Naive thymus-derived CD4-positive, alpha-beta T cell (primary cell): ENCODE measurements at regions not wholly inside any gene's neighbourhood (a gene's known extent, or its start where the extent isn't known, plus 50 kb on each side); places are given as distances from the start of the nearest gene placed in this dataset.

ENCODE experiments used
- ATAC-seq: fragments of 150-1000 bp; cut with Tn5 transposase; 2 replicates; pipeline ENCODE4 v1.10.0; 2021; ENCODE audit warnings: mild to moderate bottlenecking, moderate library complexity
- CTCF ChIA-PET: fragments of 350-600 bp; sonication (Branson Sonifier 250); formaldehyde crosslinking; loops from one replicate; lab custom pipeline; 2021; ENCODE audit warnings: antibody characterized with exemption; lab: Charles Lee
- POLR2A ChIA-PET: fragments of 350-600 bp; sonication (Branson Sonifier 250); formaldehyde crosslinking; loops from one replicate; lab custom pipeline; 2021; ENCODE audit warnings: antibody characterized with exemption, inconsistent platforms; lab: Charles Lee
- DNase-seq, 9 donors: peaks; one replicate each; pipeline versions ENCODE4 v3.0.0 to v3.0.0-alpha.2; 2020 to 2022; ENCODE audit warnings: mixed read lengths in 1 of 9
- H3K27ac ChIP-seq: one replicate; pipeline ENCODE4 v1.7.0; 2013; ENCODE audit warnings: mild to moderate bottlenecking, low read depth, low read length, moderate library complexity
- H3K27me3 ChIP-seq, 2 donors: one replicate each; pipeline ENCODE4 v1.7.0; 2013; ENCODE audit warnings: low read length in 2 of 2, mild to moderate bottlenecking in 2 of 2, moderate library complexity in 2 of 2; ENCODE audit not compliant: control insufficient read depth in 2 of 2, insufficient read depth in 2 of 2
- H3K36me3 ChIP-seq, 3 experiments: 1 replicate in 2 of 3; 2 replicates in 1 of 3; pipeline ENCODE4 v1.7.0; 2013; ENCODE audit warnings: low read length in 3 of 3, mild to moderate bottlenecking in 3 of 3, moderate library complexity in 1 of 3; ENCODE audit not compliant: insufficient read depth in 3 of 3, control insufficient read depth in 2 of 3
- H3K4me1 ChIP-seq, 2 donors: one replicate each; pipeline ENCODE4 v1.7.0; 2013; ENCODE audit warnings: low read length in 2 of 2, mild to moderate bottlenecking in 2 of 2, moderate library complexity in 1 of 2; ENCODE audit not compliant: control insufficient read depth in 2 of 2, insufficient read depth in 2 of 2
- H3K4me3 ChIP-seq: 2 replicates; pipeline ENCODE4 v1.7.0; 2013; ENCODE audit warnings: mild to moderate bottlenecking, low read length
- H3K9me3 ChIP-seq, 3 experiments: 1 replicate in 2 of 3; 2 replicates in 1 of 3; pipeline ENCODE4 v1.7.0; 2013; ENCODE audit warnings: low read length in 3 of 3; ENCODE audit not compliant: control insufficient read depth in 2 of 3
- H3K27ac Mint-ChIP-seq, 9 donors: one replicate each; pipeline ENCODE4 v1.8.0; 2020 to 2022; ENCODE audit warnings: mixed read lengths in 9 of 9, mild to moderate bottlenecking in 8 of 9, moderate library complexity in 5 of 9, inconsistent platforms in 2 of 9
- H3K27me3 Mint-ChIP-seq, 5 donors: one replicate each; pipeline ENCODE4 v1.8.0; 2021 to 2022; ENCODE audit warnings: mixed read lengths in 5 of 5, mild to moderate bottlenecking in 1 of 5
- H3K36me3 Mint-ChIP-seq, 5 donors: one replicate each; pipeline ENCODE4 v1.8.0; 2020 to 2022; ENCODE audit warnings: mixed read lengths in 5 of 5, mild to moderate bottlenecking in 3 of 5, inconsistent platforms in 1 of 5
- H3K4me1 Mint-ChIP-seq, 7 donors: one replicate each; pipeline ENCODE4 v1.8.0; 2020 to 2022; ENCODE audit warnings: mixed read lengths in 7 of 7, mild to moderate bottlenecking in 3 of 7, inconsistent platforms in 1 of 7
- H3K4me3 Mint-ChIP-seq, 10 donors: one replicate each; pipeline ENCODE4 v1.8.0; 2020 to 2022; ENCODE audit warnings: mild to moderate bottlenecking in 10 of 10, mixed read lengths in 10 of 10, moderate library complexity in 6 of 10, inconsistent platforms in 2 of 10
- H3K9me3 Mint-ChIP-seq, 11 donors: one replicate each; pipeline ENCODE4 v1.8.0; 2020 to 2022; ENCODE audit warnings: mixed read lengths in 11 of 11, mild to moderate bottlenecking in 4 of 11, inconsistent platforms in 1 of 11, moderate library complexity in 1 of 11
- intact Hi-C, 2 donors: fragments of 100-400 bp; cut with micrococcal nuclease; formaldehyde crosslinking; loops; one replicate each; pipeline ENCODE4 v1.15.1; 2023

DNA sequence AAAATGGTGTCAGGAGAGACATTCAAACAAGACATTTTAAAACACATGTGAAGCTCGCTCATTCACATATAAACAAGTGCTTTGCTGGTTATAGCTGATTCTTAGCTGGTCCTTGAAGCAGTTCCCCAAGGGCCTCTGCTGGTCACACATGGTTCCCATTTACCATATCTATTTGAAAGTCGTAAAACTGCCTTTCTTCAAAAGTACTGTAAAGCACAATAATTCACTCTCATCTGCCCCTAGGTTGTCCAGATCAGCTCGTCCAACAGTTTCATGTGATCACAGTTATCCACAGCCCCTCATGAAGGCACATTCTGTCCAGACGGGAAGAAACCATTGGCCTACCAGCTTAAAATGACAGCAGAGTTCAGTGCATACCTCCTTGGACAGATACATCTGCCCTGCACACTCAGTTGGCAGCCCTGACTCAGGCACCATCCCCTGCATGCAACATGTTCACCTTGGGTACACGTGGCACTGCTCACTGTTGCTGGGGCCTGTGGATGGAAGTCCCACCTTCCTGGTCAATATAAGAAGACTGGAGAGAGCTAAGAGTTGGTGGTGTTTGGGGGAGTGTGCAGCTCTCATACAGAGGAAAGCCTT is 108.0 kb upstream of the HAAO start:
- Histone ChIP-seq H3K4me3 (no peak overlapping the region), H3K27me3 (no peaks in the 10 kb centered on the region), H3K9me3 (no peaks in the 10 kb centered on the region), H3K4me1 (no peaks in the 10 kb centered on the region), H3K27ac (no peak overlapping the region), H3K36me3 (no peaks in the 10 kb centered on the region)
- H3K27ac Mint-ChIP-seq: no peak overlapping the region
- H3K27me3 Mint-ChIP-seq: peaks cover under 1 to 10% (median 5%) of the 10 kb centered on the region in 5 donors
- no peaks in the 10 kb centered on the region for H3K9me3 Mint-ChIP-seq
- ChIA-PET POLR2A (no interaction called here), CTCF (no interaction called here)
- intact Hi-C loops: no loop called here
- H3K4me3 Mint-ChIP-seq: no peak overlapping the region
- ATAC-seq: no peak
- no peak for DNase-seq
- H3K4me1 Mint-ChIP-seq: peaks cover 0 to 1% (median 0%) of the 10 kb centered on the region in 7 donors
- H3K36me3 Mint-ChIP-seq: no peaks in the 10 kb centered on the region

DNA sequence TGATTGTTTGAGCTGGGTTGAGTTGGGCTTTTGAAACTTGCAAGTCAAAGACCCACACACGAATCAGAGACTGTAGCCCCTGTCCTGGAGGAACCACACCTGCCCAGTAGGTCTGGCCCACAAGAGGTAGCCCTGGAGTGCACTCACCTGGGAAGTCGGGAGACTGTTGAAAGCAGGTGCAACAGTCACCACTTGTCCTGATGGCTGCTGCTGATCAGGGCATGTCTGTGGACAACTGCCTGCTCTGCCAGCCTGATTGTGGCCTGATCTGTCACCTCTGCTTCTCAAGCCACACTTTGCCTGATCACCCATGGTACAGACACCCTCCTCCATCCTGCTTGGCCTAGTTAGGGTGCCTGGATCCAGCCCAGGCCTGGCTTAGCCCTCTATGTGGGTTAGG is 105.0 kb upstream of the HAAO start:
- ChIA-PET CTCF (no interaction called here), POLR2A (no interaction called here)
- intact Hi-C loops: no loop called here
- no peaks in the 10 kb centered on the region for H3K9me3 Mint-ChIP-seq
- no peaks in the 10 kb centered on the region for H3K27me3 ChIP-seq
- no peaks in the 10 kb centered on the region for H3K36me3 ChIP-seq
- H3K27ac Mint-ChIP-seq: no peak overlapping the region
- no peak overlapping the region for H3K4me3 Mint-ChIP-seq
- DNase-seq: no peak
- H3K9me3 ChIP-seq: no peaks in the 10 kb centered on the region
- no peak overlapping the region for H3K4me3 ChIP-seq
- H3K4me1 Mint-ChIP-seq: no peaks in the 10 kb centered on the region
- H3K27ac ChIP-seq: no peak overlapping the region
- no peak for ATAC-seq
- no peaks in the 10 kb centered on the region for H3K36me3 Mint-ChIP-seq
- no peaks in the 10 kb centered on the region for H3K4me1 ChIP-seq
- H3K27me3 Mint-ChIP-seq: peaks cover 0 to 5% (median 0%) of the 10 kb centered on the region in 5 donors

DNA sequence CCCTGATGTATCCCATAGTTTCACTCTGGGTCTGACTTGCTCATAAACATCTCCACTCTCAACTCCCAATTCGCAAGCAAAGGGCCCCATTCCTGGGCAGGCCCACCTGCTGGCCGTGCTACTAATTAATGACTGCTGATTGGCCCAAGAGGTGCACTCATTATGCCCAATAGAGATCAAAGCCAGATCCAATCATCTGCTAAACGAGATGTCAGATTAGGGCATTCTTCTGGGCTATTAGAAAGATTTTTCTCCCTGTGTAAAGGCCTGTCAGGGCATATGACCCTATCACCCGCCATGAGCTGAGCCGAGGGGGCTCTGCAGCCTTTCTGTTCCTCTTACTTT is 103.4 kb upstream of the HAAO start:
- H3K4me3 ChIP-seq: no peak overlapping the region
- H3K9me3 ChIP-seq: no peaks in the 10 kb centered on the region
- Mint-ChIP-seq H3K27ac (no peak overlapping the region), H3K4me1 (no peaks in the 10 kb centered on the region), H3K9me3 (peaks cover 0 to 2% (median 0%) of the 10 kb centered on the region in 11 donors), H3K4me3 (no peak overlapping the region), H3K27me3 (peaks cover 0 to 5% (median 0%) of the 10 kb centered on the region in 5 donors), H3K36me3 (no peaks in the 10 kb centered on the region)
- ChIA-PET POLR2A (no interaction called here), CTCF (no interaction called here)
- ATAC-seq (no peak), DNase-seq (no peak)
- no peaks in the 10 kb centered on the region for H3K27me3 ChIP-seq
- no peaks in the 10 kb centered on the region for H3K4me1 ChIP-seq
- no peaks in the 10 kb centered on the region for H3K36me3 ChIP-seq
- intact Hi-C loops: no loop called here
- no peak overlapping the region for H3K27ac ChIP-seq

DNA sequence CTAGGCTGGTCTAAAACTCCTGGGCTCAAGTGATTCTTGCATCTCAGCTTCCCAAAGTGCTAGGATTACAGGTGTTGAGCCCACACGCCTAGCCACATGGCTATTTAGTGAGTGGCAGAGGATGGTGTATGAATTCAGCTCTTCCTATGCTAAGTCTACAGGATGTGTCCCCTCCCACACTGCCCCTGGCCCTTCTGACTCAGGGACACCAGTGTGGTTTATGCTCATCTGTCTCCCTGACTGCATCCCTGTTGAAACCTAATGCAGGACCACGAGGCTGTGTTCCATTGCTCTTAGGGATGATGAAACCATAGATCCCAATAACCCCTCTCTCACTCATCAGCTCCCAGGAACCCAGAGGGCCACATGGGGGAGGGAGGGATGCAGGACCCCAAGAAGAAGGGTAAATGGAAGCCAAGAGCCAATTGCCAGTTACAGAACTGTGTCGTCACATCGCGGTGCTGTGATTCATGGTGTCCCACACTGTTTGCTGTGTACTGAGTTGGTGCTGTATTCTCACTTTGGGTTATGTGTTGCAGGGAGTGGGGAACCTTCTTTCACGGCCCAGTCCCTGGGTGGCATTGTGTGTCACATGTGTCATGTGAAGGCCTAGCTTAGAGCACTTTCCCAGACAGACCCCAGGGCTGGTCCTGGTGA is 102.9 kb upstream of the HAAO start:
- Histone ChIP-seq H3K4me1 (no peaks in the 10 kb centered on the region), H3K4me3 (no peak overlapping the region), H3K36me3 (no peaks in the 10 kb centered on the region), H3K27me3 (no peaks in the 10 kb centered on the region), H3K9me3 (no peaks in the 10 kb centered on the region), H3K27ac (no peak overlapping the region)
- no peak for ATAC-seq
- H3K27me3 Mint-ChIP-seq: peaks cover 0 to 5% (median 0%) of the 10 kb centered on the region in 5 donors
- intact Hi-C loops: no loop called here
- no peaks in the 10 kb centered on the region for H3K4me1 Mint-ChIP-seq
- H3K27ac Mint-ChIP-seq: no peak overlapping the region
- POLR2A ChIA-PET: no interaction called here
- CTCF ChIA-PET: no interaction called here
- H3K36me3 Mint-ChIP-seq: no peaks in the 10 kb centered on the region
- peaks cover 0 to 3% (median 0%) of the 10 kb centered on the region in 11 donors for H3K9me3 Mint-ChIP-seq
- H3K4me3 Mint-ChIP-seq: no peak overlapping the region
- no peak for DNase-seq

DNA sequence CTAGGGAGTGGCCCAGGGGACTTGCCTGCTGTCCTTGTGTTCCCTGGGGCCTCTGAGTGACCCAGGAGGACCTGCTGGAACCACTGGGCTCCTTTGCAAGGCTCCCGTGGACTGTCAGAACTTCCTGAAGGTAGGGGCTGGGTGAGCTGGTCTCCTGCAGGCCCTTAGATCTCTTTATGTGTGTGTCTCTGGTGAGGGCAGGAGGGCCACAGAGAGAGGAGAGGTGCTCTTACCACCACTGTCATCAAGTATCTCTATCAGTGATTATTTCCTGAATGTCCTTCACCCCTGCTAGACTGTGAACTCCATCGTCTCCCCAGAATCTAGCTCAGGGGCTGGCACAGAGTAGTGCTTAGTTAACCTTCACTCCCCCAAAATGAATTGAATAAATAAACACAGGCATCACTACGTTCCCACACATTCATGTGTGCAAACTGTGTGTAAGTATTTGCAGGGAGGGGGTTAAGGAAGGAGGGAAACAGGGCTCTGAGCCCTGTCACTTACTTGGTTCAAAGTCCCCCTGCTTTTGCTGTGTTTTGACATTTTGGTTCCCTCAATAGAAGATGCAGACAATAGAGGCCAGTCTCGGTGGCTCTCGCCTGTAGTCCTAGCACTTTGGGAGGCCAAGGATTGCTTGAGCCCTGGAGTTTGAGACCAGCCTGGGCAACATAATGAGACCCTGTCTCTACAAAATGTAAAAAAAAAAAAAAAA is 100.8 kb upstream of the HAAO start:
- ChIA-PET CTCF (no interaction called here), POLR2A (no interaction called here)
- no peak for DNase-seq
- H3K4me3 ChIP-seq: no peak overlapping the region
- no peaks in the 10 kb centered on the region for H3K4me1 ChIP-seq
- H3K27me3 ChIP-seq: no peaks in the 10 kb centered on the region
- Mint-ChIP-seq H3K36me3 (no peaks in the 10 kb centered on the region), H3K27ac (no peak overlapping the region), H3K9me3 (peaks cover 0 to 9% (median 4%) of the 10 kb centered on the region in 11 donors), H3K4me1 (no peaks in the 10 kb centered on the region), H3K4me3 (no peak overlapping the region), H3K27me3 (peaks cover 0 to 4% (median 0%) of the 10 kb centered on the region in 5 donors)
- ATAC-seq: no peak
- intact Hi-C loops: no loop called here
- no peaks in the 10 kb centered on the region for H3K9me3 ChIP-seq
- no peaks in the 10 kb centered on the region for H3K36me3 ChIP-seq
- no peak overlapping the region for H3K27ac ChIP-seq

DNA sequence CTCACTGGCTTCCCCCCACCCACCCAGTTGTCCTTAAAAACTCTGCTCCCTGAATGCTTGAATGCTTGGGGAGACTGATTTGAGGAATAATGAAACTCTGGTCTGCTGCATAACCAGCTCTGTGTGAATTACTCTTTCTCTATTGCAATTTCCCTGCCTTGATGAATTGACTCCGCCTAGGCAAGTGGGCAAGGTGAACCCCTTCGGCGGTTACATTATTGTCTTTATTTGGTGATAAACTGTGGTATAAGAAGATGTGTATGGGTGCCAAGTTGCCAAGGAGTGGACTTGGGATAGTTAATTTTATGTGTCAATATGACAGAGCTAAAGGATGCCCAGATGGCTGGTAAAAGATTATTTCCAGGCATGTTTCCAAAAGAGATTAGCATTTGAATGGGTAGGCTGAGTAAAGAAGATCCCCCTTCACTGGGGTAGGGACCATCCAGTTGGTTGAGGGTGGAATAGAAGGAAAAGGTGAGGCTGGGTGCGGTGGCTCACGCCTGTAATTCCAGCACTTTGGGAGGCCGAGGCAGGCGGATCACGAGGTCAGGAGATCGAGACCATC is 98.5 kb upstream of the HAAO start:
- H3K4me3 ChIP-seq: no peak overlapping the region
- ATAC-seq: no peak
- POLR2A ChIA-PET: no interaction called here
- H3K27me3 ChIP-seq: no peaks in the 10 kb centered on the region
- CTCF ChIA-PET: no interaction called here
- intact Hi-C loops: no loop called here
- no peak overlapping the region for H3K4me3 Mint-ChIP-seq
- no peaks in the 10 kb centered on the region for H3K4me1 ChIP-seq
- peak overlapping the region in 1 of 9 donors; percentile 41 for H3K27ac Mint-ChIP-seq
- no peaks in the 10 kb centered on the region for H3K9me3 ChIP-seq
- peaks cover 0 to 4% (median 0%) of the 10 kb centered on the region in 5 donors for H3K27me3 Mint-ChIP-seq
- no peak overlapping the region for H3K27ac ChIP-seq
- no peaks in the 10 kb centered on the region for H3K4me1 Mint-ChIP-seq
- no peak for DNase-seq
- H3K36me3 ChIP-seq: no peaks in the 10 kb centered on the region
- peaks cover 0 to 9% (median 4%) of the 10 kb centered on the region in 11 donors for H3K9me3 Mint-ChIP-seq
- no peaks in the 10 kb centered on the region for H3K36me3 Mint-ChIP-seq
